Renal pelvis (tissue), 1 donor: ENCODE measurements at regions not wholly inside any gene's neighbourhood (a gene's known extent, or its start where the extent isn't known, plus 50 kb on each side); places are given as distances from the start of the nearest gene placed in this dataset.
A peak's percentile ranks its signal among the peaks of the same experiment; 100 is the strongest.
"Not testable (repeated sequence)": the region's sequence is repeated elsewhere in the genome, so short reads cannot be mapped to it uniquely, and the experiment has no call there.

Experiments used
- DNase-seq: peaks from one replicate; pipeline ENCODE4 v3.0.0-alpha.2; 2013

- no peak for DNase-seq
Measured at GRCh38 chrX:3509934-3510333, 163.5 kb upstream of the MXRA5 start.

GRCh38 chrX:3504916-3505315, 158.5 kb upstream of the MXRA5 start:
- no peak for DNase-seq

- peak; percentile 33 for DNase-seq
Measured at GRCh38 chrX:3501833-3502535, 155.5 kb upstream of the MXRA5 start.

GRCh38 chrX:3495836-3496769, 149.7 kb upstream of the MXRA5 start:
- not testable (repeated sequence) for DNase-seq

- no peak for DNase-seq
Measured at GRCh38 chrX:3493605-3494004, 147.2 kb upstream of the MXRA5 start.

- DNase-seq = no peak
Measured at GRCh38 chrX:3485727-3486126, 139.3 kb upstream of the MXRA5 start.

GRCh38 chrX:3479026-3479425, 132.6 kb upstream of the MXRA5 start:
- DNase-seq = no peak

- DNase-seq = no peak
Measured at GRCh38 chrX:3476973-3477372, 130.5 kb upstream of the MXRA5 start.

- DNase-seq = not testable (repeated sequence)
Measured at GRCh38 chrX:3470211-3470679, 123.8 kb upstream of the MXRA5 start.

- no peak for DNase-seq
Measured at GRCh38 chrX:3468031-3468430, 121.6 kb upstream of the MXRA5 start.

GRCh38 chrX:3465017-3465416, 118.6 kb upstream of the MXRA5 start:
- DNase-seq = no peak

GRCh38 chrX:3462166-3462508, 115.7 kb upstream of the MXRA5 start:
- DNase-seq = no peak

- no peak for DNase-seq
Measured at GRCh38 chrX:3461397-3462165, 115.1 kb upstream of the MXRA5 start.

- no peak for DNase-seq
Measured at GRCh38 chrX:3455796-3456195, 109.3 kb upstream of the MXRA5 start.

- DNase-seq = no peak
Measured at GRCh38 chrX:3451571-3451970, 105.1 kb upstream of the MXRA5 start.

GRCh38 chrX:3450881-3451570, 104.6 kb upstream of the MXRA5 start:
- no peak for DNase-seq

- no peak for DNase-seq
Measured at GRCh38 chrX:3449287-3449686, 102.8 kb upstream of the MXRA5 start.

- no peak for DNase-seq
Measured at GRCh38 chrX:3448563-3448962, 102.1 kb upstream of the MXRA5 start.

- DNase-seq = no peak
Measured at GRCh38 chrX:3445806-3446490, 99.5 kb upstream of the MXRA5 start.

- no peak for DNase-seq
Measured at GRCh38 chrX:3443184-3443583, 96.7 kb upstream of the MXRA5 start.

GRCh38 chrX:3442691-3443090, 96.2 kb upstream of the MXRA5 start:
- DNase-seq = no peak
